Neural cell (in vitro differentiated cells): ENCODE measurements at regions not wholly inside any gene's neighbourhood (a gene's known extent, or its start where the extent isn't known, plus 50 kb on each side); places are given as distances from the start of the nearest gene placed in this dataset.

Experiments used
- EP300 ChIP-seq: fragments of 450-650 bp; conservative IDR thresholded peaks from 2 replicates; pipeline ENCODE4 v1.6.1; 2014; ENCODE audit warnings: antibody characterized with exemption, mild to moderate bottlenecking, moderate library complexity; ENCODE audit not compliant: poor library complexity, severe bottlenecking
- EZH2 ChIP-seq: fragments of 200-600, 300-800 bp; shearing (Covaris generic), sonication (generic); IDR thresholded peaks from 2 replicates; pipeline ENCODE4 v1.6.1; 2014; ENCODE audit warnings: antibody characterized with exemption, low read length, borderline replicate concordance, mild to moderate bottlenecking; ENCODE audit not compliant: insufficient read depth, poor library complexity, severe bottlenecking
- MXI1 ChIP-seq: fragments of 450-650 bp; conservative IDR thresholded peaks from 2 replicates; pipeline ENCODE4 v1.6.1; 2014; ENCODE audit warnings: antibody characterized with exemption, mild to moderate bottlenecking; ENCODE audit not compliant: poor library complexity, severe bottlenecking
- RAD21 ChIP-seq: fragments of 450-650 bp; conservative IDR thresholded peaks from 2 replicates; pipeline ENCODE4 v1.6.1; 2014; ENCODE audit warnings: antibody characterized with exemption, mild to moderate bottlenecking, moderate library complexity
- SMC3 ChIP-seq: fragments of 450-650 bp; conservative IDR thresholded peaks from 2 replicates; pipeline ENCODE4 v1.6.1; 2014; ENCODE audit warnings: antibody characterized with exemption, mild to moderate bottlenecking, moderate library complexity; ENCODE audit not compliant: poor library complexity
- TAF1 ChIP-seq: IDR thresholded peaks from 2 replicates; pipeline ENCODE4 v1.6.1; 2012; ENCODE audit warnings: low read depth
- TF ChIP-seq, protein P1 (sequence below): fragments of 450-650 bp; IDR thresholded peaks from 2 replicates; pipeline ENCODE4 v1.5.1; 2014; ENCODE audit warnings: antibody characterized with exemption, mild to moderate bottlenecking, moderate library complexity; ENCODE audit not compliant: poor library complexity, severe bottlenecking
- TF ChIP-seq, protein P2 (sequence below): IDR thresholded peaks from 2 replicates; pipeline ENCODE4 v1.6.1; 2012; ENCODE audit warnings: borderline replicate concordance

DNA sequence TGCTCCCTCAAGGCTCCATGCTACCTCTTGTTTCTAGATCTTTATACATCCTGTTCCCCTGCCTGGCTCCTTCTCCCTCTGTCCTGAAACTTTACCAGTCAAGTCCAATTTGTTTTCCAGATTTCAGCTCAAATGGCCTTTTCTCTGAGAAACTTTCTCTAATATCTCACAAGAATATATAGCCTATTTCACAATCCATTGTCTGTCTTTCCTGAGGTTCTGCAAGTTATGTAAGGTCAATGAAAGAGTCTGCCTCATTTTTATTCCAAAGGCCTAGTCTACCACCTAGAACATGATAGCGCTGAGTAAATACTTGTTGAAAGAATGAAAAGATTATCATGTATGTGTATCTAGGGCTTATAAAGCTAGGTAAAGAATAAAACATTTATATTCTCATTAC is 348.8 kb downstream of the SPRY2 start:
- TF ChIP-seq, protein P1, sequence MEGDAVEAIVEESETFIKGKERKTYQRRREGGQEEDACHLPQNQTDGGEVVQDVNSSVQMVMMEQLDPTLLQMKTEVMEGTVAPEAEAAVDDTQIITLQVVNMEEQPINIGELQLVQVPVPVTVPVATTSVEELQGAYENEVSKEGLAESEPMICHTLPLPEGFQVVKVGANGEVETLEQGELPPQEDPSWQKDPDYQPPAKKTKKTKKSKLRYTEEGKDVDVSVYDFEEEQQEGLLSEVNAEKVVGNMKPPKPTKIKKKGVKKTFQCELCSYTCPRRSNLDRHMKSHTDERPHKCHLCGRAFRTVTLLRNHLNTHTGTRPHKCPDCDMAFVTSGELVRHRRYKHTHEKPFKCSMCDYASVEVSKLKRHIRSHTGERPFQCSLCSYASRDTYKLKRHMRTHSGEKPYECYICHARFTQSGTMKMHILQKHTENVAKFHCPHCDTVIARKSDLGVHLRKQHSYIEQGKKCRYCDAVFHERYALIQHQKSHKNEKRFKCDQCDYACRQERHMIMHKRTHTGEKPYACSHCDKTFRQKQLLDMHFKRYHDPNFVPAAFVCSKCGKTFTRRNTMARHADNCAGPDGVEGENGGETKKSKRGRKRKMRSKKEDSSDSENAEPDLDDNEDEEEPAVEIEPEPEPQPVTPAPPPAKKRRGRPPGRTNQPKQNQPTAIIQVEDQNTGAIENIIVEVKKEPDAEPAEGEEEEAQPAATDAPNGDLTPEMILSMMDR, result no peak
- TF ChIP-seq SMC3 (no peak), MXI1 (no peak), EZH2 (no peak), TAF1 (no peak), RAD21 (no peak), EP300 (no peak)
- TF ChIP-seq, protein P2, sequence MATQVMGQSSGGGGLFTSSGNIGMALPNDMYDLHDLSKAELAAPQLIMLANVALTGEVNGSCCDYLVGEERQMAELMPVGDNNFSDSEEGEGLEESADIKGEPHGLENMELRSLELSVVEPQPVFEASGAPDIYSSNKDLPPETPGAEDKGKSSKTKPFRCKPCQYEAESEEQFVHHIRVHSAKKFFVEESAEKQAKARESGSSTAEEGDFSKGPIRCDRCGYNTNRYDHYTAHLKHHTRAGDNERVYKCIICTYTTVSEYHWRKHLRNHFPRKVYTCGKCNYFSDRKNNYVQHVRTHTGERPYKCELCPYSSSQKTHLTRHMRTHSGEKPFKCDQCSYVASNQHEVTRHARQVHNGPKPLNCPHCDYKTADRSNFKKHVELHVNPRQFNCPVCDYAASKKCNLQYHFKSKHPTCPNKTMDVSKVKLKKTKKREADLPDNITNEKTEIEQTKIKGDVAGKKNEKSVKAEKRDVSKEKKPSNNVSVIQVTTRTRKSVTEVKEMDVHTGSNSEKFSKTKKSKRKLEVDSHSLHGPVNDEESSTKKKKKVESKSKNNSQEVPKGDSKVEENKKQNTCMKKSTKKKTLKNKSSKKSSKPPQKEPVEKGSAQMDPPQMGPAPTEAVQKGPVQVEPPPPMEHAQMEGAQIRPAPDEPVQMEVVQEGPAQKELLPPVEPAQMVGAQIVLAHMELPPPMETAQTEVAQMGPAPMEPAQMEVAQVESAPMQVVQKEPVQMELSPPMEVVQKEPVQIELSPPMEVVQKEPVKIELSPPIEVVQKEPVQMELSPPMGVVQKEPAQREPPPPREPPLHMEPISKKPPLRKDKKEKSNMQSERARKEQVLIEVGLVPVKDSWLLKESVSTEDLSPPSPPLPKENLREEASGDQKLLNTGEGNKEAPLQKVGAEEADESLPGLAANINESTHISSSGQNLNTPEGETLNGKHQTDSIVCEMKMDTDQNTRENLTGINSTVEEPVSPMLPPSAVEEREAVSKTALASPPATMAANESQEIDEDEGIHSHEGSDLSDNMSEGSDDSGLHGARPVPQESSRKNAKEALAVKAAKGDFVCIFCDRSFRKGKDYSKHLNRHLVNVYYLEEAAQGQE, result no peak
